ENCODE measurements at regions not wholly inside any gene's neighbourhood (a gene's known extent, or its start where the extent isn't known, plus 50 kb on each side); places are given as distances from the start of the nearest gene placed in this dataset.

DNA sequence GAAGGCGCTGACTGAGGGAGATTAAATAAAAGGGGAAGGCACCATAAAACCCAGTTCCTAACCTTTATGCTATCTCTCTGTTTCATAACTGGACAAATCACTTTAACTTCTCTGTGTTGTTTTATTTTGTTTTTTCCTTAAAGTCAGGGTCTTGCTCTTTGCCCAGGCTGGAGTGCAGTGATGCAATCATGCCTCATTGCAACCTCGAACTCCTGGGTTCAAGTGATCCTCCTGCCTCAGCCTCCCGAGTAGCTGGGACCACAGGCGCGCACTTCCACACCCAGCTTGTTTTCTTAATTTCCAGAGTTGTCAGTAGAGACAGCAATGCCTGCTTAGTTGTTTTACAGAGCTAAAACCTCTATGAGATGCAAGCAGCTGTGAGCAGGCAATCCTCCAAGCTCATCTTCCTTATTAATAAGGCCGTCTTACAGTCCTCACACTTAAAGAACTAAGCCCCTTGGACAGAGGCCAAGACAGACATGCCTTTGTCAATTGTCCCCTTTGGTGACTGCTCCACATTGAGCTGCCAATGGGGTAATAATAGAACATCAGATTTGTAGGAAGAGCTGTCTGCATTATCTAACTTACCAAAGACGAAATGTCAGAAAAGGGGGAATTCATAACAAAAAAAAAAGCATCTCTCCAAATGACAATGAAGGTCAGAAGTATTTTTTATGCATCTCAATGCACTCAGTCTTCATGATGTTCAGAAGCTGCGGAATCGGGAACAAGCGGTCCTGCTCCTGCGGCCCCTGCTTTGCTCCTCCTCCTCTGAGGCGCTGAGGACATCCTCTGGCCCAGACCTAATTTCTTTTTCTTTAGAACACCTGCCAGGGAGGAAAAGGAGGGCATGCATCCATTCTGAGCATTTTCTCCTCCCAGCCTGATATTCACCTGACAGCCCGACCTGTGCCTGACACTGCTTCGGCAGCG is 62.7 kb upstream of the RNF32 start:
- TF ChIP-seq USF1 (IDR thresholded peaks at IDR 0.05) (no peak), TCF12 (IDR thresholded peaks at IDR 0.05; ENCODE audit: low read depth) (no peak), TAF1 (IDR thresholded peaks at IDR 0.05; ENCODE audit: low read depth) (no peak), REST (IDR thresholded peaks at IDR 0.05; ENCODE audit: low read depth) (no peak), NFIC (IDR thresholded peaks at IDR 0.05) (no peak), MAX (IDR thresholded peaks at IDR 0.05) (no peak), YY1 (IDR thresholded peaks at IDR 0.05; ENCODE audit: low read depth) (no peak)

- no peak for TF ChIP-seq NFIC (IDR thresholded peaks at IDR 0.05)
- no peak for TF ChIP-seq EP300 (IDR thresholded peaks at IDR 0.05; ENCODE audit: borderline replicate concordance)
- no peak for TF ChIP-seq EGR1 (IDR thresholded peaks at IDR 0.05)
- TF ChIP-seq YY1 (IDR thresholded peaks at IDR 0.05; ENCODE audit: low read depth): no peak
- TF ChIP-seq ZBTB7A (IDR thresholded peaks at IDR 0.05; ENCODE audit: low read depth): no peak
- TF ChIP-seq TEAD4 (IDR thresholded peaks at IDR 0.05): no peak
- TF ChIP-seq RAD21 (IDR thresholded peaks at IDR 0.05; ENCODE audit: low read depth): no peak
- TF ChIP-seq CREB1 (IDR thresholded peaks at IDR 0.05; ENCODE audit: low read depth): no peak
- no peak for TF ChIP-seq MAX (IDR thresholded peaks at IDR 0.05)
- TF ChIP-seq CEBPB (IDR thresholded peaks at IDR 0.05): no peak
- TF ChIP-seq TAF1 (IDR thresholded peaks at IDR 0.05; ENCODE audit: low read depth): no peak
- TF ChIP-seq FOXM1 (IDR thresholded peaks at IDR 0.05; ENCODE audit: borderline replicate concordance, low read depth): no peak
- no peak for TF ChIP-seq USF1 (IDR thresholded peaks at IDR 0.05)
- TF ChIP-seq REST (IDR thresholded peaks at IDR 0.05; ENCODE audit: low read depth): no peak
Observed at GRCh38 chr7:156576216-156577058, 64.1 kb upstream of the RNF32 start.

DNA sequence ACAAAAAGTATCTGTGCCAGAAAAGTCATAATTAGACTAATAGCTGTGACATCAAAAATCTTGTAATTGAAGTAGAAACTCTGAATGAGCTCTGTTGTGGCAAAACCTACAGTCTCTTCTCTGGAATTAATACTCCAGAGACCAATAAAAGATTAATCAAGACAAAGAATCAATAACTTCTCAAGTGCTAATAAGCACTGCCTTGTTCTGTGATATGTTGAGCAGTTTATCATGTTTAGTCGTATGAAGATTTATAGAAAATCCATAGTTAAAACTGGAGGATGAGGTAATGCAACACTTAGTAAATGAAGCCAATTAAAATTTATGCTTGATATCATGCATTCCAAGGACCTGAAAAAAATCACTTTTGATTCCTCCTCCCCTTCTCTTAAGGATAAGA is 72.3 kb upstream of the RNF32 start:
- TF ChIP-seq YY1 (IDR thresholded peaks at IDR 0.05; ENCODE audit: low read depth) (no peak), CEBPB (IDR thresholded peaks at IDR 0.05) (no peak), EGR1 (IDR thresholded peaks at IDR 0.05) (no peak), FOXM1 (IDR thresholded peaks at IDR 0.05; ENCODE audit: borderline replicate concordance, low read depth) (no peak), EP300 (IDR thresholded peaks at IDR 0.05; ENCODE audit: borderline replicate concordance) (no peak), CREB1 (IDR thresholded peaks at IDR 0.05; ENCODE audit: low read depth) (no peak), NFIC (IDR thresholded peaks at IDR 0.05) (no peak), RAD21 (IDR thresholded peaks at IDR 0.05; ENCODE audit: low read depth) (no peak), USF1 (IDR thresholded peaks at IDR 0.05) (no peak), TAF1 (IDR thresholded peaks at IDR 0.05; ENCODE audit: low read depth) (no peak), TEAD4 (IDR thresholded peaks at IDR 0.05) (no peak), REST (IDR thresholded peaks at IDR 0.05; ENCODE audit: low read depth) (no peak), MAX (IDR thresholded peaks at IDR 0.05) (no peak)

Data from Ishikawa (cell line).